DOHH2 (cell line): ENCODE measurements at regions not wholly inside any gene's neighbourhood (a gene's known extent, or its start where the extent isn't known, plus 50 kb on each side); places are given as distances from the start of the nearest gene placed in this dataset.

Source experiments
- EZH2phosphoT487 ChIP-seq: fragments of 200-600 bp; sonication (generic); IDR thresholded peaks from 2 replicates; pipeline ENCODE4 v1.6.1; 2017; ENCODE audit warnings: borderline replicate concordance, mild to moderate bottlenecking, antibody characterized with exemption, low read length, moderate library complexity, mixed read lengths
- TF ChIP-seq, protein P1 (sequence below): fragments of 200-600 bp; sonication (generic); IDR thresholded peaks from one replicate; pipeline ENCODE4 v1.5.1; 2014; ENCODE audit warnings: antibody characterized with exemption, mild to moderate bottlenecking, low read depth, low read length; ENCODE audit not compliant: poor library complexity, severe bottlenecking

DNA sequence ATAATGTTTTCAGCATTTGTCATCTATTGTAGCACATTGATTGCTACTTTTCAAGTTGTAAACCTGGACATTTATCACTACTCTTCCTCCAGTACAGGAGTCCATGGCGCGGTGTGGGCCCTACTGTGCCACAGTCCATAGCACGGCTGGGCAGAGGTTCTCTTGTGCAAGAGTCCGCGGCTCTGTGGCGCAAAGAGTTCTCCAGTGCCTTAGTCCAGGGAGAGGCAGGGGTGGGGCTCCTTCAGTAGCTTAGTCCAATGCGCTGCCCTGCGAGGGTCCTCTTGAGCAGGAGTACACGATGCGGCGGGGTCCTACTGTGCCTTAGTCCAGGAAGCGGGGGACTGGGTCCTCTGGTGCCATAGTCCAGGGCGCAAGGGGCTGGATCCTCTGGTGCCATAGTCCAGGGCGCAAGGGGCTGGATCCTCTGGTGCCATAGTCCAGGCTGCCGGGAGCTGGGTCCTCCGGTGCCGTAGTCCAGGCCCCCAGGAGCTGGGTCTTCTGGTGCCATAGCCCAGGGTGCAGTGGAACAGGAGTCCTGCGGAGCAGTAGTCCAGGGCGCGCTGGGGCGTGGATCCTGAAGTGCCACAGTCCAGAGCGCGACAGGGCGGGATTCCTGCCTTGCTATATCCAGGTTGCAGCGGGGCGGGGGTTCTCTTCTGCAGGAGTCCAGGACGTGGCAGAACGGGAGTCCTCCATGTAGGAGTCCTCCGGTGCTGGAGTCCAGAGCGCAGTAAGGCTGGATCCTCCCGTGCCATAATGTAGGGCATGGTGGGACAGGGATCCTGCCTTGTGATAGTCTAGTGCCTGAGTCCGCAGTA lies 129.3 kb downstream of the CCDC74A start:
- TF ChIP-seq, protein P1, sequence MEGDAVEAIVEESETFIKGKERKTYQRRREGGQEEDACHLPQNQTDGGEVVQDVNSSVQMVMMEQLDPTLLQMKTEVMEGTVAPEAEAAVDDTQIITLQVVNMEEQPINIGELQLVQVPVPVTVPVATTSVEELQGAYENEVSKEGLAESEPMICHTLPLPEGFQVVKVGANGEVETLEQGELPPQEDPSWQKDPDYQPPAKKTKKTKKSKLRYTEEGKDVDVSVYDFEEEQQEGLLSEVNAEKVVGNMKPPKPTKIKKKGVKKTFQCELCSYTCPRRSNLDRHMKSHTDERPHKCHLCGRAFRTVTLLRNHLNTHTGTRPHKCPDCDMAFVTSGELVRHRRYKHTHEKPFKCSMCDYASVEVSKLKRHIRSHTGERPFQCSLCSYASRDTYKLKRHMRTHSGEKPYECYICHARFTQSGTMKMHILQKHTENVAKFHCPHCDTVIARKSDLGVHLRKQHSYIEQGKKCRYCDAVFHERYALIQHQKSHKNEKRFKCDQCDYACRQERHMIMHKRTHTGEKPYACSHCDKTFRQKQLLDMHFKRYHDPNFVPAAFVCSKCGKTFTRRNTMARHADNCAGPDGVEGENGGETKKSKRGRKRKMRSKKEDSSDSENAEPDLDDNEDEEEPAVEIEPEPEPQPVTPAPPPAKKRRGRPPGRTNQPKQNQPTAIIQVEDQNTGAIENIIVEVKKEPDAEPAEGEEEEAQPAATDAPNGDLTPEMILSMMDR = no peak
- TF ChIP-seq EZH2phosphoT487 = no peak
